ENCODE measurements at regions not wholly inside any gene's neighbourhood (a gene's known extent, or its start where the extent isn't known, plus 50 kb on each side); places are given as distances from the start of the nearest gene placed in this dataset.

- no peaks in the 10 kb centered on the region for H3K9me3 Mint-ChIP-seq
- H3K36me3 Mint-ChIP-seq, result no peaks in the 10 kb centered on the region
- peaks cover 3% of the 10 kb centered on the region for H3K4me1 Mint-ChIP-seq
- H3K27ac Mint-ChIP-seq, result no peak overlapping the region
- H3K27me3 Mint-ChIP-seq, result peaks cover 39% of the 10 kb centered on the region
- ATAC-seq, result no peak
- H3K4me3 Mint-ChIP-seq, result no peak overlapping the region
Observed at GRCh38 chr13:26980099-26981031, 191.2 kb downstream of the USP12 start.

GRCh38 chr13:26979334-26979733, 192.3 kb downstream of the USP12 start:
- peaks cover 39% of the 10 kb centered on the region for H3K27me3 Mint-ChIP-seq
- H3K27ac Mint-ChIP-seq, result no peak overlapping the region
- no peak for ATAC-seq

GRCh38 chr13:26978081-26978860, 193.3 kb downstream of the USP12 start:
- no peak for ATAC-seq
- Mint-ChIP-seq H3K27ac (no peak overlapping the region), H3K27me3 (peaks cover 39% of the 10 kb centered on the region), H3K9me3 (no peaks in the 10 kb centered on the region), H3K36me3 (no peaks in the 10 kb centered on the region), H3K4me3 (no peak overlapping the region), H3K4me1 (no peaks in the 10 kb centered on the region)

More at GRCh38 chr13:26979334-26979733, 192.3 kb downstream of the USP12 start:
- no peaks in the 10 kb centered on the region for H3K4me1 Mint-ChIP-seq
- no peaks in the 10 kb centered on the region for H3K9me3 Mint-ChIP-seq
- no peaks in the 10 kb centered on the region for H3K36me3 Mint-ChIP-seq
- no peak overlapping the region for H3K4me3 Mint-ChIP-seq

- Mint-ChIP-seq H3K36me3 (no peaks in the 10 kb centered on the region), H3K27me3 (peaks cover 33% of the 10 kb centered on the region), H3K4me1 (peaks cover 3% of the 10 kb centered on the region), H3K9me3 (peaks cover 2% of the 10 kb centered on the region), H3K4me3 (no peak overlapping the region), H3K27ac (no peak overlapping the region)
- no peak for ATAC-seq
Observed at GRCh38 chr13:26977541-26977940, 194.1 kb downstream of the USP12 start.

- Mint-ChIP-seq H3K4me3 (no peak overlapping the region), H3K27me3 (peaks cover 31% of the 10 kb centered on the region), H3K4me1 (peaks cover 12% of the 10 kb centered on the region), H3K9me3 (peaks cover 2% of the 10 kb centered on the region), H3K27ac (no peak overlapping the region), H3K36me3 (no peaks in the 10 kb centered on the region)
- ATAC-seq, result no peak
Observed at GRCh38 chr13:26976313-26976712, 195.3 kb downstream of the USP12 start.

- Mint-ChIP-seq H3K9me3 (peaks cover 2% of the 10 kb centered on the region), H3K4me1 (peaks cover 12% of the 10 kb centered on the region), H3K27me3 (peaks cover 11% of the 10 kb centered on the region), H3K4me3 (no peak overlapping the region), H3K27ac (no peak overlapping the region), H3K36me3 (no peaks in the 10 kb centered on the region)
- no peak for ATAC-seq
Observed at GRCh38 chr13:26973946-26974345, 197.7 kb downstream of the USP12 start.

- Mint-ChIP-seq H3K27ac (no peak overlapping the region), H3K4me1 (peaks cover 12% of the 10 kb centered on the region), H3K4me3 (no peak overlapping the region), H3K36me3 (no peaks in the 10 kb centered on the region), H3K9me3 (peaks cover 2% of the 10 kb centered on the region), H3K27me3 (peaks cover 5% of the 10 kb centered on the region)
- ATAC-seq, result no peak
Observed at GRCh38 chr13:26973295-26973694, 198.3 kb downstream of the USP12 start.

GRCh38 chr13:26971990-26972887, 199.4 kb downstream of the USP12 start:
- H3K36me3 Mint-ChIP-seq, result no peaks in the 10 kb centered on the region
- H3K27ac Mint-ChIP-seq, result peak overlapping the region; percentile 27
- ATAC-seq, result no peak
- peaks cover 11% of the 10 kb centered on the region for H3K27me3 Mint-ChIP-seq
- no peak overlapping the region for H3K4me3 Mint-ChIP-seq
- peaks cover 12% of the 10 kb centered on the region for H3K4me1 Mint-ChIP-seq
- H3K9me3 Mint-ChIP-seq, result peaks cover 2% of the 10 kb centered on the region

GRCh38 chr13:26968431-26969341, 202.9 kb downstream of the USP12 start:
- H3K36me3 Mint-ChIP-seq, result no peaks in the 10 kb centered on the region
- no peak for ATAC-seq
- H3K27ac Mint-ChIP-seq, result no peak overlapping the region
- H3K9me3 Mint-ChIP-seq, result peaks cover 2% of the 10 kb centered on the region
- peaks cover 11% of the 10 kb centered on the region for H3K27me3 Mint-ChIP-seq
- no peak overlapping the region for H3K4me3 Mint-ChIP-seq
- peaks cover 19% of the 10 kb centered on the region for H3K4me1 Mint-ChIP-seq

- Mint-ChIP-seq H3K27ac (no peak overlapping the region), H3K9me3 (no peaks in the 10 kb centered on the region), H3K4me3 (no peak overlapping the region), H3K27me3 (peaks cover 11% of the 10 kb centered on the region), H3K36me3 (no peaks in the 10 kb centered on the region), H3K4me1 (peaks cover 15% of the 10 kb centered on the region)
- no peak for ATAC-seq
Observed at GRCh38 chr13:26967119-26968038, 204.2 kb downstream of the USP12 start.

- no peak overlapping the region for H3K4me3 Mint-ChIP-seq
- no peaks in the 10 kb centered on the region for H3K36me3 Mint-ChIP-seq
- H3K27me3 Mint-ChIP-seq, result peaks cover 17% of the 10 kb centered on the region
- H3K27ac Mint-ChIP-seq, result no peak overlapping the region
- H3K9me3 Mint-ChIP-seq, result no peaks in the 10 kb centered on the region
- H3K4me1 Mint-ChIP-seq, result peaks cover 8% of the 10 kb centered on the region
- no peak for ATAC-seq
Observed at GRCh38 chr13:26966701-26967080, 204.9 kb downstream of the USP12 start.

- Mint-ChIP-seq H3K27me3 (peaks cover 23% of the 10 kb centered on the region), H3K4me1 (peaks cover 7% of the 10 kb centered on the region), H3K27ac (no peak overlapping the region), H3K36me3 (no peaks in the 10 kb centered on the region), H3K9me3 (no peaks in the 10 kb centered on the region), H3K4me3 (no peak overlapping the region)
- no peak for ATAC-seq
Observed at GRCh38 chr13:26965952-26966700, 205.5 kb downstream of the USP12 start.

All from stimulated activated memory B cell treated with anti-CD40 and anti-IgM and Interleukin-4, amounts not matched to agents 10 μg/mL and 1 μg/mL and 100 μg/mL, for 72 hours (primary cell).